ENCODE measurements at regions not wholly inside any gene's neighbourhood (a gene's known extent, or its start where the extent isn't known, plus 50 kb on each side); places are given as distances from the start of the nearest gene placed in this dataset.

DNA sequence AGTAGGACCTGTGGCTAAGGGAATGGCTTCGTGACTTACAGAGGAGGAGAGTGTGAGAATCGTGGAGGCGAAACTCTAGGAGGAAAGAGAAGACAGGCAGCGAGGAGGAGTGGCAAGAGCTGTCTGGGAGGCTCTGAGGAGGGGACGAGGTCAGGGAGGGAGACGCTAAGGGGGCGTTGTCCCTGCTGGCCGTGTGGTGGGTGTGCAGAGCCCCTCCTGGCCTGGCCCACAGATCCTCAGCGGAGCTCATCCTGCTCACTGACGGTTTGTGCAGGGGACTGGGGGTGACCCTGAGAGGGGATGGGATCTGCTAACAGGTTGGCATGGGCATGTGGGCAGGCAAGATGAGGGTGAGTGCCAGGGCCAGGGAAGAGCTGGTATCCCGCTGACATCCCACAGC, 56.5 kb upstream of the PRR5 start:
- TF ChIP-seq, protein P1, sequence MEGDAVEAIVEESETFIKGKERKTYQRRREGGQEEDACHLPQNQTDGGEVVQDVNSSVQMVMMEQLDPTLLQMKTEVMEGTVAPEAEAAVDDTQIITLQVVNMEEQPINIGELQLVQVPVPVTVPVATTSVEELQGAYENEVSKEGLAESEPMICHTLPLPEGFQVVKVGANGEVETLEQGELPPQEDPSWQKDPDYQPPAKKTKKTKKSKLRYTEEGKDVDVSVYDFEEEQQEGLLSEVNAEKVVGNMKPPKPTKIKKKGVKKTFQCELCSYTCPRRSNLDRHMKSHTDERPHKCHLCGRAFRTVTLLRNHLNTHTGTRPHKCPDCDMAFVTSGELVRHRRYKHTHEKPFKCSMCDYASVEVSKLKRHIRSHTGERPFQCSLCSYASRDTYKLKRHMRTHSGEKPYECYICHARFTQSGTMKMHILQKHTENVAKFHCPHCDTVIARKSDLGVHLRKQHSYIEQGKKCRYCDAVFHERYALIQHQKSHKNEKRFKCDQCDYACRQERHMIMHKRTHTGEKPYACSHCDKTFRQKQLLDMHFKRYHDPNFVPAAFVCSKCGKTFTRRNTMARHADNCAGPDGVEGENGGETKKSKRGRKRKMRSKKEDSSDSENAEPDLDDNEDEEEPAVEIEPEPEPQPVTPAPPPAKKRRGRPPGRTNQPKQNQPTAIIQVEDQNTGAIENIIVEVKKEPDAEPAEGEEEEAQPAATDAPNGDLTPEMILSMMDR (IDR thresholded peaks at IDR 0.05; ENCODE audit: low read depth, low read length, poor library complexity, severe bottlenecking), result no peak
- no peak for TF ChIP-seq EZH2phosphoT487 (IDR thresholded peaks at IDR 0.05; ENCODE audit: borderline replicate concordance, low read length)

Measured in DOHH2 (cell line).